ENCODE measurements at regions not wholly inside any gene's neighbourhood (a gene's known extent, or its start where the extent isn't known, plus 50 kb on each side); places are given as distances from the start of the nearest gene placed in this dataset.

DNA sequence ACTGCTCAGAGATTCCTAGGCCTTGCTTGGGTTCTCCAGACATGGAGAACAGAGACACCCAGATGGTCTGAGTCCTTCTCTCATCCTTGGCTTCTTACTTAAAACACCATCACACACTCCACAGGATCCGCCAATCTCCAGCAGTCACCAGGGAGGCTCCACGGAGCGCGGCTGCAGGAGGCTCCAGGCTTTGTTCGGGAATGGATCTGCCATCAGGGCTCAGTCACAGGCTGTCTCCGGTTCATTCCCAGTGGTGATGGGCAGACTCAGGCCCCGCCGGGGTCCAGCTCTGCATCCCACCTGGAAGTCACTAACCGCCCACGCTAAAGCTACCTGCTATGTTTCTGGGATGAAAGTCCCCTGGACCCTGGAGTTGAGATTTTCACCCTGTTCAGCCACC, 312.9 kb downstream of the TCERG1L start:
- H3K4me3 ChIP-seq (ENCODE audit: low read depth, low read length) = no peak overlapping the region
- TF ChIP-seq, protein P1, sequence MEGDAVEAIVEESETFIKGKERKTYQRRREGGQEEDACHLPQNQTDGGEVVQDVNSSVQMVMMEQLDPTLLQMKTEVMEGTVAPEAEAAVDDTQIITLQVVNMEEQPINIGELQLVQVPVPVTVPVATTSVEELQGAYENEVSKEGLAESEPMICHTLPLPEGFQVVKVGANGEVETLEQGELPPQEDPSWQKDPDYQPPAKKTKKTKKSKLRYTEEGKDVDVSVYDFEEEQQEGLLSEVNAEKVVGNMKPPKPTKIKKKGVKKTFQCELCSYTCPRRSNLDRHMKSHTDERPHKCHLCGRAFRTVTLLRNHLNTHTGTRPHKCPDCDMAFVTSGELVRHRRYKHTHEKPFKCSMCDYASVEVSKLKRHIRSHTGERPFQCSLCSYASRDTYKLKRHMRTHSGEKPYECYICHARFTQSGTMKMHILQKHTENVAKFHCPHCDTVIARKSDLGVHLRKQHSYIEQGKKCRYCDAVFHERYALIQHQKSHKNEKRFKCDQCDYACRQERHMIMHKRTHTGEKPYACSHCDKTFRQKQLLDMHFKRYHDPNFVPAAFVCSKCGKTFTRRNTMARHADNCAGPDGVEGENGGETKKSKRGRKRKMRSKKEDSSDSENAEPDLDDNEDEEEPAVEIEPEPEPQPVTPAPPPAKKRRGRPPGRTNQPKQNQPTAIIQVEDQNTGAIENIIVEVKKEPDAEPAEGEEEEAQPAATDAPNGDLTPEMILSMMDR (conservative IDR thresholded peaks at IDR 0.05; ENCODE audit: low read depth, low read length) = no peak
- no peak for DNase-seq (ENCODE audit: low read depth)

DNA sequence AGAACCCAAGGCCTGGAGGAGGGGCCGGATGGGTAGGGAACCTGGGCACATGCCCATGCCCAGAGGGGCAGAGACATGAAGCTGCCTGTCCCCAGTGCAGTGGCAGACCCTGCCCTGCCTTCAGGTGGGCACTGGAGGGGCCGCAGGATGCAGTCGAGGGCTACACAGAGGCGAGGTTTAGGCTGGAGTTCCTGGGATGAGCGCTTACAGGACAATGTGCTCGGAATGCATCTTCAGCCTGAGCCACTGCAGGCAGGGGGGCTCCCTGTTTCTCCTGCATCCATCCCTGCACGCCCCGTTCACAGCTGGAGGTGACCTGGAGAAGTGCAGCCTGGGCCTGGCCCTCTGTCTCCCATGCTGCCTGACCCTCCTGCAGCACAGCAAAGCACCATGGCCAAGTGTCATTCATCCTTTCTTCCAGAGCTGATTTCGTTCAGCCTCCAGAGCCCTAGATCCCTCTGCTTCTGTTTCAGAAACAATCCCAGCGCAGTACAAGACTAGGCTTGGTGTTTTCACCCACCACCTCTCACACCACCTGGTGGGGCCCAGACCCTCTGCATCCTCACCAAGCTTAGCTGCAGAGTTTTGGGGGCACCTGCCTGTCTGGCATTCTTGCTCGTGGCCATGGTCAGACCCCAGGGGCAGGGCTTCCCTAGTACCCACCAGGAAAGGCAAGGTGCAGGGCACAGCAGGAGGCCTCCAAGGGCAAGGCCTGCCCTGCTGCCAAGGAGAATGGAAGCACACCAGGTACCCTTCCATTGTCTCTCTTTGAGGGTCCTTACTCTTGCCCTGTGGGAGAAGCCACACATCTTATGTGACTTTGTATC, 311.9 kb downstream of the TCERG1L start:
- TF ChIP-seq, protein P1 (conservative IDR thresholded peaks at IDR 0.05; ENCODE audit: low read depth, low read length) = no peak
- H3K4me3 ChIP-seq (ENCODE audit: low read depth, low read length) = no peak overlapping the region
- no peak for DNase-seq (ENCODE audit: low read depth)

DNA sequence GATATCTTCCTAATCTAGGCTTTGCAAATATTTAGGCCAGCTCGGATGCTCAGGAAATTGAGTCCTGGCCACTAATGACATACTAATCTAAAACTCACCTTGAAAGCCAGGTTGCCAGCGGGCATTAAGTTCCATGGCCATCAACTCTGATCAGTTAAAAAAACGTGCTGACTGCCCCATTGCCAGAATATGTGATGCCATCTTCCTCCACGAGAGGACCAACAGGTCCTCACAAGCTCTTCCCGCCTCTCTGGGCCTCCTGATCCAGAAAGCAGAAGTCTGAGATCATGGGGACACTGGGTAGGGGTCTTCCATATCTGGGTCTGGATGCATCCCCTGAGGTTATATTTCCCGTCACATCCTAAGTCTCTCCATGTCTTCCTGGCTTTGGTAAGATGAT, 311.3 kb downstream of the TCERG1L start:
- TF ChIP-seq, protein P1 (conservative IDR thresholded peaks at IDR 0.05; ENCODE audit: low read depth, low read length) = no peak
- H3K4me3 ChIP-seq (ENCODE audit: low read depth, low read length) = no peak overlapping the region
- DNase-seq (ENCODE audit: low read depth) = no peak

DNA sequence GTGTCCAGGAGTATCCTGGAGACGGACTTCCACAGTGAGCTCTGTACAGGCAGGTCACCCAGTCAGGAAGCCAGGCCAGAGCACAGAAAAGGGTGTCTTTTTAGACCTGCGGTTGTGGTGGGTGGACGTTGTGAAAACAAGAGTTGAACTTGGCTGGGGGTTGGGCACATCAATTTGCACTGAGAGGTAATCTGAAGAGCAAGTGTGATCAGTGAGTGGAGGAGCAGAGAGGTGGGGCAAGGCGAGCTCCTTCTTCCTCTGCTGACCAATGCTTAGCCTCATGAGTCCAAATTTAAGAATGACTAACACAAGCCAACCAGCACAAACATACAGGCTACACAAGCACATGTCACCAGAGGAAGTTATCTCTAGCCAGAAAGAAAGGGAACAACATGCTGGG, 310.8 kb downstream of the TCERG1L start:
- TF ChIP-seq, protein P1 (conservative IDR thresholded peaks at IDR 0.05; ENCODE audit: low read depth, low read length) = no peak
- H3K4me3 ChIP-seq (ENCODE audit: low read depth, low read length) = no peak overlapping the region
- DNase-seq (ENCODE audit: low read depth) = no peak

DNA sequence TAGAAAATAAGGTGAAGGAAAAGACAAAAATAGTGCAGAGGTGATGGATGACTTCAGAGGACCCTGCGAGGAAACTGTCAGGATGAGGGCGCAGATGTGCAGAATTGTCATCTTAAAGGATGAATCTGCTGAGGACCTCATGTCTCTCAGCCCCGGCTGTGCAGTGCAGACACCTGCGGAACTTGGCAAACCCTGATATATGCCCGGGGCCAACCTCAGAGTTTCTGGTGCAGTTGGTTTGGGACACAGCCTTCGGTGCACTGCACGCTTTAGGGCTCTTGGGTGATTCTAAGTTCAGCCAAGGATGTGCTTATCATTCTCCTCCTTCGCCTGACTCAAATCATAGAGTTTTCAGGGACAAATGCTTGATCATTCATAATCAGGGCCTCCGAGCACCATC, 310.1 kb downstream of the TCERG1L start:
- DNase-seq (ENCODE audit: low read depth) = no peak
- TF ChIP-seq, protein P1 (conservative IDR thresholded peaks at IDR 0.05; ENCODE audit: low read depth, low read length) = no peak
- no peak overlapping the region for H3K4me3 ChIP-seq (ENCODE audit: low read depth, low read length)

DNA sequence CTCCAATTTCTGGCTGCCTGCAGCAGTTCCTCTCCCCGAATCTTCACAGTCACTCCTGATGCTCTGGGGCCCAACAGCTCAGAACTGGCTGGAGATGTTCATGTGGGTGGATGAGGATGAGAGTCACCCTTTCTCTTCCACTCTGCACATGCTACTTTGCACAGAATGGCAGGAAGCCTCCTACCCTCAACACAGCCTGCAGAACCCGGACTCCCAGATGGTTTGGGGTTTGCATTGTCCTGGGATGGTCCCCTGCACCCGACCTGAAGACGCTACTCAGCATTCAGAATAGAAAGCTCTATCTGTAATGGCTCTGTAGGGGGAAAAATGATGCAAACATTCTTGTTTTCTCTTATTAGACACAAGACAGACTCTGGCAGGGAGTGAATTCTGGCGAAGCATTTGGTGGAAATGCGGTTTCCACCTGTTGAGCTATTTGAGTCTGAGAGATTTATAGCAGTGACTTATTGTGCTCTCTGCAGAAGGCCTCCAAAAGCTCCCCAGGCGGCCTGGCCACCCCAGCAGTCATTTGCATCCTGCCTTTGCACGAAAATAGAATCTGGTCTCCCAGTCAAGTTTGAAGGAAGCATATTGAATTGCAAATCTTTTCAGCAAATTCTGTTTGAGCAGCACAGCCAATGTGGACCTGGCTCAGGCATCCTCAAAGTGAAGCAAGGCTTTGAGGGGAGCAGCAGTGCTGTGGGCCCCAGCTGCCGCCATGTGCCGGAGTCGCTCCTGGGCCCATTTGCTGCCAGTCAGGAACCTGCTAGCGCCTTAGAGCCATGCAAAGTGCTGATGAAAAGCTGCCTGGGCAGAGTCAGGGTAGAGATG, 309.3 kb downstream of the TCERG1L start:
- no peak for DNase-seq (ENCODE audit: low read depth)
- TF ChIP-seq, protein P1 (conservative IDR thresholded peaks at IDR 0.05; ENCODE audit: low read depth, low read length) = no peak
- H3K4me3 ChIP-seq (ENCODE audit: low read depth, low read length) = no peak overlapping the region

Measured in epithelial cell of proximal tubule (primary cell).